LNCAP (cell line): ENCODE measurements at regions not wholly inside any gene's neighbourhood (a gene's known extent, or its start where the extent isn't known, plus 50 kb on each side); places are given as distances from the start of the nearest gene placed in this dataset.

Source experiments
- TF ChIP-seq, protein P1 (sequence below): fragments of 450-650 bp; IDR thresholded peaks from 2 replicates; pipeline ENCODE4 v1.5.1; 2017; ENCODE audit warnings: mild to moderate bottlenecking

DNA sequence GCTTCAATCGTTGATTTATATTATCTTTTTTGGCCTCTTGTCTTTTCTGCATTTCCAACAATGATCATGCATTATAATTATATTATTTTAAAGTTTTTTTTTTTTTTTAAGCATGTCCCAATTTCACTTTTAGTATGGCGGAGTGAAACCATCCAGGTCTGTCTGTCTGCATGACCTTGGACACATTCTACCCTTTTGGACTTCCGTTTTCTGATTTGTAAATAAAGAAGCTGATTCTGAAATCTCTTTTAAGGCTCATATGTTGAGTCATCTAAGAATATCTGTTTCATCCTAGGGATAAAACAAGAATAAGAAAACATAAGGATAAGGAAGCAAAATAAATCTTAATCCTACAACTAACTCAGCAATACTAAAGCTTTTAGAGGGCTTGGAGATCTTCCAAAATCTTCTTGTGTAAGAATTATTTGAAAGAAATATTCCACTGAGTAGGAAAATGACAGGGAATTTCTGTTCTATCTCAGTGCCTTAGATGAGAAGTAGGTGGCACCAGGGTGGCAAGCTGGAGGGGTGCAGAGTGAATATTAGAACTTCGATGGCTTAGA, 195.7 kb upstream of the TOX3 start:
- TF ChIP-seq, protein P1, sequence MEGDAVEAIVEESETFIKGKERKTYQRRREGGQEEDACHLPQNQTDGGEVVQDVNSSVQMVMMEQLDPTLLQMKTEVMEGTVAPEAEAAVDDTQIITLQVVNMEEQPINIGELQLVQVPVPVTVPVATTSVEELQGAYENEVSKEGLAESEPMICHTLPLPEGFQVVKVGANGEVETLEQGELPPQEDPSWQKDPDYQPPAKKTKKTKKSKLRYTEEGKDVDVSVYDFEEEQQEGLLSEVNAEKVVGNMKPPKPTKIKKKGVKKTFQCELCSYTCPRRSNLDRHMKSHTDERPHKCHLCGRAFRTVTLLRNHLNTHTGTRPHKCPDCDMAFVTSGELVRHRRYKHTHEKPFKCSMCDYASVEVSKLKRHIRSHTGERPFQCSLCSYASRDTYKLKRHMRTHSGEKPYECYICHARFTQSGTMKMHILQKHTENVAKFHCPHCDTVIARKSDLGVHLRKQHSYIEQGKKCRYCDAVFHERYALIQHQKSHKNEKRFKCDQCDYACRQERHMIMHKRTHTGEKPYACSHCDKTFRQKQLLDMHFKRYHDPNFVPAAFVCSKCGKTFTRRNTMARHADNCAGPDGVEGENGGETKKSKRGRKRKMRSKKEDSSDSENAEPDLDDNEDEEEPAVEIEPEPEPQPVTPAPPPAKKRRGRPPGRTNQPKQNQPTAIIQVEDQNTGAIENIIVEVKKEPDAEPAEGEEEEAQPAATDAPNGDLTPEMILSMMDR: no peak

DNA sequence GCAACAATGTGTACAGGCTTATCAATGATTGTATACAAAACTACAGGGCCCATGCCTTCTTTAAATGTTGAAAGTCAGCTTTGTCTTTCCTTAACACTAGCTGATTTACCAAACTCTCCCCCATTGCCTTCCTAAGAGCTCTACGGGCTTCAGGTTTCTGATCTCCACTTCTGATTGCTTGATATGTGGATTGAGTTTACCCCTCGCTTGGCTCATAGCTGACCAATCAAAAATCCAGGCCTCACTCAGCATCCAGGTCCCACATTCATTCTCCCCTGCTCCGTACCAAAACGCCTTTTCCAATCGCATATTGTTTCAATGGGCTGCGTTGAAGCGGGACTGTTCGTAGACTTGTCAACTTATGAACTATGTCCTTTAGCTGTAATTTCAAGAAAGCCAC, 195.1 kb upstream of the TOX3 start:
- TF ChIP-seq, protein P1: no peak

DNA sequence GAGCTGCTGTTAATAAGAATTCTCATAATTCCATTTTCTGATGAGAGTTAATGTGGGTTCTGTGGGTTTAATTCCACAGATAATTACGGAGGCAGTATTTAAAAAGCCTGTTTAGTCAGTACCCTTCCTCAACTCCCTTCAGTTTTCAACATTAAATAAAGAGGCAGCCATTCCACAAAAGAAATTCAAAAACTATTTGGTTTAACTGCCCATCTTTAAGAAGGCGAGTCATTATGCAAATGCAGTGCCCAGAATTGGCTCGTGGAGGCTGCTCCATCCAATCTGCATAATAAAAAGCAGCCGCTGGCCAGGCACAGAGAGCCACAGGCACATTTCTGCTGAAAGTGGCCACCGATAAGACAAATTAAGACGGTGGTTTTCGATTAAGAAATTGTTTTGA, 194.4 kb upstream of the TOX3 start:
- TF ChIP-seq, protein P1: no peak

DNA sequence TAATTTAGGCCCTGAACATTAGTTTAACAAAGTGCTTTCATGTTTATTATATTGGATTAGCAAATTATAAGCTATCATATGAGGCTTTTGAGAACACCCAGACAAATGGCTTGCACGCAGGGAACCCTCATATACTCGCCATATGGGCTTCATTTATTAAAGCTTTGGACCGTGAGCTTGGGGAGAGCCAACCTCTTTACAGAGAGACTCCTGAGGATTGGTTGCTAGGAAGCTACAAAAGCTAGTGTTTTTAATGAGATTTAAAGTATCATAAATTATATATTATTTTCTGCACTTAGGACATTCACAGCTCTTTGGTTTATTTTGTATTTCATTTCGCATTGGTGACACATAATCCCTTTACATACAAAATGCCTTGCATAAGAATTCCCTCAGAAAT, 193.8 kb upstream of the TOX3 start:
- TF ChIP-seq, protein P1: no peak

DNA sequence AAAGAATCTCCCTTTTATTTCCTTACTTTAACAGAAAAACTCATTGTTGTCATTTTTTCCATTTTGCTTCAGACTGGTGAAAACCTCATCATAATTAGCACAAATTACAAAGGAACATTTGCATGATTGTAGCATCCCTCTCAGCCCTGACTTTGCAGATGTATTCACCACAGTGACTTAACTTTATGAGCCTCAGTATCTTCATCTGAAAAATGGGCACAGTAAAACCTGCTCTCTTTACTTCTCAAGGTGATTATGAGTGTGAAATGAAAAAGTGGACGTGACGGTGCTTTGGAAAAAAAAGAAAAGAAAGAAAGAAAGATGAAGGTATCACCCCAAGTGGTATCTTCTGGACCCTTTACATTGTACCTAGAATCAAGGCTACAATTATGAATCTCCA, 193.4 kb upstream of the TOX3 start:
- TF ChIP-seq, protein P1: no peak

DNA sequence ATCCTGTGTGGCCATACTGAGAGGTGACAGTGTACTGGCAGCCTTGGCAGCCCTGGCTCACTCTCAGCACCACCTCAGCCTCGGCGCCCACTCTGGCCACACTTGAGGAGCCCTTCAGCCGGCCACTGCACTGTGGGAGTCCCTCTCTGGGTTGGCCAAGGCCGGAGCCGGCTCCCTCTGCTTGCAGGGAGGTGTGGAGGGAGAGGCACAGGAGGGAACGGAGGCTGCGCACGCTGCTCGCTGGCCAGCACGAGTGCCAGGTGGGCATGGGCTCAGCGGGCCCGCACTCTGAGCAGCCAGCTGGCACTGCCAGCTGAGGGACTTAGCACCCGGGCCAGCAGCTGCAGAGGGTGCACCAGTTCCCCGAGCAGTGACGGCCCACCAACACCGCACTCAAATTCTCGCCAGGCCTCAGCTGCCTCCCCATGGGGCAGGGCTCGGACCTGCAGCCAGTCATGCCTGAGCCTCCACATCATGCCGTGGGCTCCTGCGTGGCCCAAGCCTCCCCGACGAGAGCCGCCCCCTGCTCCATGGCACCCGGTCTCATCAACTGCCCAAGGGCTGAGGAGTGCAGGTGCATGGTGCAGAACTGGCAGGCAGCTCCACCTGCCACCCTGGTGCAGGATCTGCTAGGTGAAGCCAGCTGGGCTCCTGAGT, 184.4 kb upstream of the TOX3 start:
- TF ChIP-seq, protein P1: no peak

DNA sequence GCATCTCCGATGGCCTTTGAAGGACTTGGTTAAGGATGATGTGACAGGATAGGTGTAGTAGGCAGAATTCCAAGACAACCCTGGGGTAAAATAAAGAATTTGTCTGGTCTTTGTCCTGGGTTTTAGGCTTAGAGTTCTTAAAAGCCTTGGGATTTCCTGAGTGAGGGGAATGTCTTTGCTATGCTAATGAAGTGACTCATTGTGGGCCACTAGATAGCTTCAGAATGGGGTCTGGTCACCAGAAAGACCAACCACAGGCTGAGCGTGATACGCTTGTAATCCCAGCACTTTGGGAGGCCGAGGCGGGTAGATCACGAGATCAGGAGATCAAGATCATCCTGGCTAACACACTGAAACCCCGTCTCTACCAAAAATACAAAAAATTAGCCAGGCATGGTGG, 182.8 kb upstream of the TOX3 start:
- TF ChIP-seq, protein P1: no peak

DNA sequence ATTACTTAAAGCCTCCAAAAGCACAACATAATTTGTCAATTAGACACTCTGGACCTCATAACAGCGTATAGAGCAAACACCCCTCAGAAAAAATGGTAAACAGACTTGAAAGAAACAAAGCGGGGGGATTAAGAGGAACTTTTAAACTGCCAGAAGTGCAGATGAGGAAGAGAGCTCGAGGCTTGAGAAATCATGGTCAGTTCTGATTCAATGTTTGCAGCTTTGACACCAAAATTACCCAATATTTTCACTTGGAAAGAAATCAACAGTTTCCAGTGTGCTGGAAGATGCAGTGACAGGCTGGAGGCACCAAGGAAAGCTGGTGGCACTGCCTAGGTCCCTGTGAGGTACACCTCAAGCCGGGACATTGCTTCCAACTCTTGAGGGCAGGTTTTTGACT, 180.9 kb upstream of the TOX3 start:
- TF ChIP-seq, protein P1: no peak
